SKM-1 treated with dmso at 0.1 percent for 144 hours (cell line): ENCODE measurements at regions not wholly inside any gene's neighbourhood (a gene's known extent, or its start where the extent isn't known, plus 50 kb on each side); places are given as distances from the start of the nearest gene placed in this dataset.
"Not testable (repeated sequence)": the region's sequence is repeated elsewhere in the genome, so short reads cannot be mapped to it uniquely, and the experiment has no call there.

ENCODE experiments used
- DNase-seq: peaks from one replicate; lab custom pipeline; 2025; ENCODE audit not compliant: unreplicated experiment; lab: John Stamatoyannopoulos, UW

GRCh38 chr3:75384016-75384415 is 280.1 kb upstream of the FRG2C start:
- not testable (repeated sequence) for DNase-seq

GRCh38 chr3:75388486-75389124 is 275.5 kb upstream of the FRG2C start:
- DNase-seq, result not testable (repeated sequence)

GRCh38 chr3:75393288-75393694 is 270.8 kb upstream of the FRG2C start:
- not testable (repeated sequence) for DNase-seq

- DNase-seq, result not testable (repeated sequence)
Observed at GRCh38 chr3:75394102-75394501, 270.0 kb upstream of the FRG2C start.

- DNase-seq, result not testable (repeated sequence)
Observed at GRCh38 chr3:75394562-75395360, 269.4 kb upstream of the FRG2C start.

- DNase-seq, result no peak
Observed at GRCh38 chr3:75395580-75396315, 268.4 kb upstream of the FRG2C start.

GRCh38 chr3:75396316-75396802 is 267.8 kb upstream of the FRG2C start:
- no peak for DNase-seq

GRCh38 chr3:75397486-75397885 is 266.6 kb upstream of the FRG2C start:
- DNase-seq, result not testable (repeated sequence)

GRCh38 chr3:75422101-75422945 is 241.8 kb upstream of the FRG2C start:
- DNase-seq, result not testable (repeated sequence)

GRCh38 chr3:75425379-75425778 is 238.7 kb upstream of the FRG2C start:
- DNase-seq, result not testable (repeated sequence)

GRCh38 chr3:75427486-75427885 is 236.6 kb upstream of the FRG2C start:
- not testable (repeated sequence) for DNase-seq

GRCh38 chr3:75427906-75428305 is 236.2 kb upstream of the FRG2C start:
- not testable (repeated sequence) for DNase-seq

- DNase-seq, result peak; percentile 35
Observed at GRCh38 chr3:75429561-75430220, 234.4 kb upstream of the FRG2C start.

GRCh38 chr3:75430406-75430805 is 233.7 kb upstream of the FRG2C start:
- not testable (repeated sequence) for DNase-seq

GRCh38 chr3:75431120-75431519 is 233.0 kb upstream of the FRG2C start:
- not testable (repeated sequence) for DNase-seq

GRCh38 chr3:75432466-75432865 is 231.7 kb upstream of the FRG2C start:
- not testable (repeated sequence) for DNase-seq

GRCh38 chr3:75432885-75433284 is 231.2 kb upstream of the FRG2C start:
- not testable (repeated sequence) for DNase-seq

GRCh38 chr3:75433295-75433694 is 230.8 kb upstream of the FRG2C start:
- DNase-seq, result not testable (repeated sequence)

- DNase-seq, result not testable (repeated sequence)
Observed at GRCh38 chr3:75434276-75434912, 229.7 kb upstream of the FRG2C start.
